HCT116 (cell line): ENCODE measurements at regions not wholly inside any gene's neighbourhood (a gene's known extent, or its start where the extent isn't known, plus 50 kb on each side); places are given as distances from the start of the nearest gene placed in this dataset.
A peak's percentile ranks its signal among the peaks of the same experiment; 100 is the strongest.

Experiments used
- ATAC-seq: fragments of 200-7000 bp; cut with Tn5 transposase; 2 replicates; pipeline ENCODE4 v1.9.1; 2020; ENCODE audit warnings: mild to moderate bottlenecking, moderate library complexity
- BruUV-seq: library from RNA; stranded (reverse); fragments of 400-500 nt; replicated peaks from 2 replicates; lab custom pipeline; 2021; lab: Mats Ljungman, UMichigan
- CTCF ChIA-PET: fragments of 300-600 bp; sonication (Branson Sonifier 250); formaldehyde crosslinking; loops from one replicate; lab custom pipeline; 2021; ENCODE audit warnings: antibody characterized with exemption; lab: Charles Lee
- POLR2A ChIA-PET: fragments of 300-600, 350-600 bp; sonication (Branson Sonifier 250); formaldehyde crosslinking; loops from one replicate; lab custom pipeline; 2021; ENCODE audit warnings: antibody characterized with exemption; lab: Charles Lee
- RAD21 ChIA-PET, 2 experiments: fragments of 300-600 bp; sonication (Branson Sonifier 250); formaldehyde crosslinking; loops; one replicate each; lab custom pipeline; 2023; ENCODE audit warnings: low total read pairs in 2 of 2; ENCODE audit not compliant: uncharacterized antibody in 2 of 2, unreplicated experiment in 2 of 2, low non-redundant PET in 1 of 2; lab: Charles Lee
- DNase-seq: peaks from one replicate; pipeline ENCODE4 v3.0.0-alpha.2; 2010; ENCODE audit warnings: low read depth, low spot score
- H2AFZ ChIP-seq: fragments of 200-600 bp; shearing (Covaris generic), sonication (generic); 2 replicates; pipeline ENCODE4 v1.6.1; 2017; ENCODE audit warnings: low read depth, mixed run types, mixed read lengths, antibody characterized with exemption, low read length; ENCODE audit not compliant: poor library complexity, severe bottlenecking
- H3K27ac ChIP-seq: 2 replicates; pipeline ENCODE4 v1.5.1; 2012; ENCODE audit warnings: low read depth, low read length
- H3K27me3 ChIP-seq: fragments of 200-600 bp; sonication (generic); 2 replicates; pipeline ENCODE4 v1.6.1; 2016; ENCODE audit warnings: mixed run types, low read length, mixed read lengths; ENCODE audit not compliant: insufficient read depth
- H3K36me3 ChIP-seq, 2 experiments: fragments of 200-500 bp in 1 of 2; fragments of 200-600 bp in 1 of 2; sonication (Bioruptor generic) in 1 of 2; sonication (generic) in 1 of 2; 2 replicates each; pipeline versions ENCODE4 v1.5.1 to v1.6.1; 2014 to 2016; ENCODE audit warnings: low read length in 2 of 2, inconsistent platforms in 1 of 2, mixed read lengths in 1 of 2, mixed run types in 1 of 2; ENCODE audit not compliant: insufficient read depth in 2 of 2, control insufficient read depth in 1 of 2
- H3K4me1 ChIP-seq, 2 experiments: fragments of 200-600 bp in 1 of 2; sonication (generic) in 1 of 2; 2 replicates each; pipeline versions ENCODE4 v1.5.1 to v1.6.1; 2012 to 2017; ENCODE audit warnings: low read length in 2 of 2, inconsistent platforms in 1 of 2, mild to moderate bottlenecking in 1 of 2, mixed read lengths in 1 of 2, mixed run types in 1 of 2, moderate library complexity in 1 of 2; ENCODE audit not compliant: insufficient read depth in 2 of 2, control insufficient read depth in 1 of 2
- H3K4me2 ChIP-seq: fragments of 200-600 bp; sonication (generic); 2 replicates; pipeline ENCODE4 v1.6.1; 2017; ENCODE audit warnings: mixed run types, low read length, mixed read lengths
- H3K4me3 ChIP-seq, 2 experiments: fragments of 200-600 bp in 1 of 2; sonication (generic) in 1 of 2; replicated peaks in 1 of 2; 2 replicates each; pipeline ENCODE4 v1.5.1; 2011 to 2016; ENCODE audit warnings: low read length in 2 of 2, control low read depth in 1 of 2, low read depth in 1 of 2, mild to moderate bottlenecking in 1 of 2, mixed read lengths in 1 of 2, mixed run types in 1 of 2
- H3K79me2 ChIP-seq: fragments of 200-600 bp; sonication (generic); 2 replicates; pipeline ENCODE4 v1.6.1; 2017; ENCODE audit warnings: mild to moderate bottlenecking, mixed run types, low read length, moderate library complexity, mixed read lengths; ENCODE audit not compliant: insufficient read depth
- H3K9ac ChIP-seq: fragments of 200-600 bp; sonication (generic); 2 replicates; pipeline ENCODE4 v1.6.1; 2016; ENCODE audit warnings: low read length, mixed read lengths
- H3K9me2 ChIP-seq: fragments of 200-600 bp; sonication (generic), shearing (Covaris generic); 2 replicates; pipeline ENCODE4 v1.6.1; 2017; ENCODE audit warnings: mixed run types, mild to moderate bottlenecking, moderate library complexity; ENCODE audit not compliant: insufficient read depth
- H3K9me3 ChIP-seq, 2 experiments: fragments of 200-500 bp in 1 of 2; fragments of 200-600 bp in 1 of 2; sonication (Bioruptor generic) in 1 of 2; sonication (generic) in 1 of 2; 2 replicates each; pipeline ENCODE4 v1.6.1; 2014 to 2017; ENCODE audit warnings: low read length in 2 of 2, mixed read lengths in 2 of 2, inconsistent platforms in 1 of 2, low read depth in 1 of 2, mild to moderate bottlenecking in 1 of 2, mixed run types in 1 of 2, moderate library complexity in 1 of 2; ENCODE audit not compliant: control insufficient read depth in 1 of 2, insufficient read depth in 1 of 2
- H4K20me1 ChIP-seq: fragments of 200-600 bp; sonication (generic), shearing (Covaris generic); 2 replicates; pipeline ENCODE4 v1.6.1; 2017; ENCODE audit warnings: mixed run types, mild to moderate bottlenecking, moderate library complexity; ENCODE audit not compliant: insufficient read depth
- EZH2phosphoT487 ChIP-seq: fragments of 200-600 bp; IDR thresholded peaks from 2 replicates; pipeline ENCODE4 v1.6.1; 2018; ENCODE audit warnings: antibody characterized with exemption, borderline replicate concordance
- FOSL1 ChIP-seq: IDR thresholded peaks from 2 replicates; pipeline ENCODE4 v1.6.1; 2012; ENCODE audit warnings: low read depth
- JUND ChIP-seq: IDR thresholded peaks from 2 replicates; pipeline ENCODE4 v1.6.1; 2012
- RAD21 ChIP-seq: IDR thresholded peaks from 2 replicates; pipeline ENCODE4 v1.6.1; 2012; ENCODE audit warnings: low read depth, mild to moderate bottlenecking
- intact Hi-C: fragments of 100-400 bp; cut with micrococcal nuclease; formaldehyde crosslinking; loops from 2 replicates; pipeline ENCODE4 v1.10.0; 2022
- TF ChIP-seq, protein P1 (sequence below), 3 experiments: fragments of 200-600 bp in 1 of 3; sonication (generic) in 1 of 3; IDR thresholded peaks in 2 of 3; conservative IDR thresholded peaks in 1 of 3; 2 replicates each; pipeline ENCODE4 v1.5.1; 2012 to 2017; ENCODE audit warnings: low read depth in 2 of 3, low read length in 2 of 3, antibody characterized with exemption in 1 of 3, borderline replicate concordance in 1 of 3, control low read depth in 1 of 3, mild to moderate bottlenecking in 1 of 3, mixed read lengths in 1 of 3, mixed run types in 1 of 3, moderate library complexity in 1 of 3; ENCODE audit not compliant: insufficient read depth in 1 of 3

- DNase-seq: no peak
- POLR2A ChIA-PET: no interaction called here
- Histone ChIP-seq H3K4me1 (no peaks in the 10 kb centered on the region), H3K4me2 (no peak overlapping the region), H3K9me3 (no peaks in the 10 kb centered on the region), H3K27ac (no peak overlapping the region), H3K79me2 (no peaks in the 10 kb centered on the region), H4K20me1 (no peaks in the 10 kb centered on the region), H2AFZ (no peak overlapping the region), H3K36me3 (no peaks in the 10 kb centered on the region), H3K9ac (no peak overlapping the region), H3K9me2 (no peaks in the 10 kb centered on the region), H3K27me3 (no peaks in the 10 kb centered on the region), H3K4me3 (no peak overlapping the region)
- CTCF ChIA-PET: interaction anchor here (1.0 kb wide), 1 partner anchor 374 kb away, joined by 4 read pairs; no protein-coding TSS in a partner anchor
- RAD21 ChIA-PET: no interaction called here
- intact Hi-C loops: no loop called here
- TF ChIP-seq EZH2phosphoT487: no peak
- peak; percentile 29; the same call in 1 of the 2 replicates for TF ChIP-seq RAD21
- no TSS peak for BruUV-seq
- no peak for ATAC-seq
Observed at GRCh38 chr4:186015212-186015817, 53.6 kb upstream of the TLR3 start.

DNA sequence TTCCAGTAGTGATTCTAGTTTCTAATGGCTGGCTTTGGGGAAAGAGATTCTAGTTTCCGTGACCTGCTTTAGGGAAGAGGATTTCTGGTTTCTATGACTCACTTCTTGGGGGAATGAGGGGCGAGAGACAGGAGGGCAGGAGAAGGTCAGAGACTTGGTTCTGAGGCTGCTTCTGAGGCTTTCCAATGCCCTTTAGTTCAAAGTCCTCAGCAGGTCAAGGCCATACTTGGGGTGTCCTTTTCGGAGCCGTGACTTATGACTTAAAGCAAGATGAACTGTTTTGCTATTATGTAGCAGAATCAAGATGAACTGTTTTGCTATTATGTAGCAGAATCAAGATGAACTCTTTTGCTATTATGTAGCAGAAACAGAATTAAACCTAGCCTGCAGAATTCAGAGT is 52.2 kb upstream of the TLR3 start:
- no peak for TF ChIP-seq JUND
- no peak for TF ChIP-seq FOSL1
- TF ChIP-seq, protein P1, sequence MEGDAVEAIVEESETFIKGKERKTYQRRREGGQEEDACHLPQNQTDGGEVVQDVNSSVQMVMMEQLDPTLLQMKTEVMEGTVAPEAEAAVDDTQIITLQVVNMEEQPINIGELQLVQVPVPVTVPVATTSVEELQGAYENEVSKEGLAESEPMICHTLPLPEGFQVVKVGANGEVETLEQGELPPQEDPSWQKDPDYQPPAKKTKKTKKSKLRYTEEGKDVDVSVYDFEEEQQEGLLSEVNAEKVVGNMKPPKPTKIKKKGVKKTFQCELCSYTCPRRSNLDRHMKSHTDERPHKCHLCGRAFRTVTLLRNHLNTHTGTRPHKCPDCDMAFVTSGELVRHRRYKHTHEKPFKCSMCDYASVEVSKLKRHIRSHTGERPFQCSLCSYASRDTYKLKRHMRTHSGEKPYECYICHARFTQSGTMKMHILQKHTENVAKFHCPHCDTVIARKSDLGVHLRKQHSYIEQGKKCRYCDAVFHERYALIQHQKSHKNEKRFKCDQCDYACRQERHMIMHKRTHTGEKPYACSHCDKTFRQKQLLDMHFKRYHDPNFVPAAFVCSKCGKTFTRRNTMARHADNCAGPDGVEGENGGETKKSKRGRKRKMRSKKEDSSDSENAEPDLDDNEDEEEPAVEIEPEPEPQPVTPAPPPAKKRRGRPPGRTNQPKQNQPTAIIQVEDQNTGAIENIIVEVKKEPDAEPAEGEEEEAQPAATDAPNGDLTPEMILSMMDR (IDR thresholded peaks at IDR 0.05 in 2 of 3, conservative IDR thresholded peaks at IDR 0.05 in 1 of 3; ENCODE audit: borderline replicate concordance in 1 of 3, insufficient read depth in 1 of 3, low read depth in 2 of 3, low read length in 2 of 3): no peak
- POLR2A ChIA-PET: no interaction called here
- CTCF ChIA-PET: no interaction called here
- intact Hi-C loops: no loop called here
- H3K9ac ChIP-seq: no peak overlapping the region
- no peaks in the 10 kb centered on the region for H3K9me2 ChIP-seq
- no peaks in the 10 kb centered on the region for H3K27me3 ChIP-seq
- no peak overlapping the region for H2AFZ ChIP-seq
- no peaks in the 10 kb centered on the region for H3K79me2 ChIP-seq
- H3K4me3 ChIP-seq: no peak overlapping the region
- no peaks in the 10 kb centered on the region for H3K9me3 ChIP-seq
- no peak overlapping the region for H3K27ac ChIP-seq
- RAD21 ChIA-PET: no interaction called here
- no TSS peak for BruUV-seq
- H4K20me1 ChIP-seq: no peaks in the 10 kb centered on the region
- DNase-seq: no peak
- H3K4me2 ChIP-seq: no peak overlapping the region
- no peaks in the 10 kb centered on the region for H3K4me1 ChIP-seq
- no peaks in the 10 kb centered on the region for H3K36me3 ChIP-seq
- no peak for ATAC-seq
